ENCODE measurements at regions not wholly inside any gene's neighbourhood (a gene's known extent, or its start where the extent isn't known, plus 50 kb on each side); places are given as distances from the start of the nearest gene placed in this dataset.

DNA sequence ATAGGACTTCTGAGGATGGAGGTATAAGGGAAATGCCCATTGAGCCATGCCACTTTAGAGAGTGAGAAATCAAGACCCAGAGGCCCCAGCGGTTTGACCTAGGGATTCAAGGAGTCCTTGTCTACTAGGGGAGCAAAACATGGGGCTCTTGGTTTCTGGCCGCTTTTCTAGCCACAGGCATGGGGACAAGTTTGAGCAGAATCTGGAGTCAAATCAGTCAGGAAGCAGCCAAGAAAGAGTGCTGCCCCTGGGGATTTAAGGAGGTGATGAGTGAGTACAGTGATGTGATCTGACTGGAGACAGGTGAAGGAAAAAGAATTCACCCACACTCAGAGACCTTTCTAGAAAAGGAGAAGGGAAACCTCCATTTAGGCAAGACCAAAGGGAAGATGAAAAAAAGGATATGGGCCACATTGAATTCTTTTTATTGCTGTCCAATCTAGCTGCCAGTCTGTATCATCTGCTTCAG, 244.0 kb upstream of the TBC1D5 start (continued):
- TF ChIP-seq, protein P1, sequence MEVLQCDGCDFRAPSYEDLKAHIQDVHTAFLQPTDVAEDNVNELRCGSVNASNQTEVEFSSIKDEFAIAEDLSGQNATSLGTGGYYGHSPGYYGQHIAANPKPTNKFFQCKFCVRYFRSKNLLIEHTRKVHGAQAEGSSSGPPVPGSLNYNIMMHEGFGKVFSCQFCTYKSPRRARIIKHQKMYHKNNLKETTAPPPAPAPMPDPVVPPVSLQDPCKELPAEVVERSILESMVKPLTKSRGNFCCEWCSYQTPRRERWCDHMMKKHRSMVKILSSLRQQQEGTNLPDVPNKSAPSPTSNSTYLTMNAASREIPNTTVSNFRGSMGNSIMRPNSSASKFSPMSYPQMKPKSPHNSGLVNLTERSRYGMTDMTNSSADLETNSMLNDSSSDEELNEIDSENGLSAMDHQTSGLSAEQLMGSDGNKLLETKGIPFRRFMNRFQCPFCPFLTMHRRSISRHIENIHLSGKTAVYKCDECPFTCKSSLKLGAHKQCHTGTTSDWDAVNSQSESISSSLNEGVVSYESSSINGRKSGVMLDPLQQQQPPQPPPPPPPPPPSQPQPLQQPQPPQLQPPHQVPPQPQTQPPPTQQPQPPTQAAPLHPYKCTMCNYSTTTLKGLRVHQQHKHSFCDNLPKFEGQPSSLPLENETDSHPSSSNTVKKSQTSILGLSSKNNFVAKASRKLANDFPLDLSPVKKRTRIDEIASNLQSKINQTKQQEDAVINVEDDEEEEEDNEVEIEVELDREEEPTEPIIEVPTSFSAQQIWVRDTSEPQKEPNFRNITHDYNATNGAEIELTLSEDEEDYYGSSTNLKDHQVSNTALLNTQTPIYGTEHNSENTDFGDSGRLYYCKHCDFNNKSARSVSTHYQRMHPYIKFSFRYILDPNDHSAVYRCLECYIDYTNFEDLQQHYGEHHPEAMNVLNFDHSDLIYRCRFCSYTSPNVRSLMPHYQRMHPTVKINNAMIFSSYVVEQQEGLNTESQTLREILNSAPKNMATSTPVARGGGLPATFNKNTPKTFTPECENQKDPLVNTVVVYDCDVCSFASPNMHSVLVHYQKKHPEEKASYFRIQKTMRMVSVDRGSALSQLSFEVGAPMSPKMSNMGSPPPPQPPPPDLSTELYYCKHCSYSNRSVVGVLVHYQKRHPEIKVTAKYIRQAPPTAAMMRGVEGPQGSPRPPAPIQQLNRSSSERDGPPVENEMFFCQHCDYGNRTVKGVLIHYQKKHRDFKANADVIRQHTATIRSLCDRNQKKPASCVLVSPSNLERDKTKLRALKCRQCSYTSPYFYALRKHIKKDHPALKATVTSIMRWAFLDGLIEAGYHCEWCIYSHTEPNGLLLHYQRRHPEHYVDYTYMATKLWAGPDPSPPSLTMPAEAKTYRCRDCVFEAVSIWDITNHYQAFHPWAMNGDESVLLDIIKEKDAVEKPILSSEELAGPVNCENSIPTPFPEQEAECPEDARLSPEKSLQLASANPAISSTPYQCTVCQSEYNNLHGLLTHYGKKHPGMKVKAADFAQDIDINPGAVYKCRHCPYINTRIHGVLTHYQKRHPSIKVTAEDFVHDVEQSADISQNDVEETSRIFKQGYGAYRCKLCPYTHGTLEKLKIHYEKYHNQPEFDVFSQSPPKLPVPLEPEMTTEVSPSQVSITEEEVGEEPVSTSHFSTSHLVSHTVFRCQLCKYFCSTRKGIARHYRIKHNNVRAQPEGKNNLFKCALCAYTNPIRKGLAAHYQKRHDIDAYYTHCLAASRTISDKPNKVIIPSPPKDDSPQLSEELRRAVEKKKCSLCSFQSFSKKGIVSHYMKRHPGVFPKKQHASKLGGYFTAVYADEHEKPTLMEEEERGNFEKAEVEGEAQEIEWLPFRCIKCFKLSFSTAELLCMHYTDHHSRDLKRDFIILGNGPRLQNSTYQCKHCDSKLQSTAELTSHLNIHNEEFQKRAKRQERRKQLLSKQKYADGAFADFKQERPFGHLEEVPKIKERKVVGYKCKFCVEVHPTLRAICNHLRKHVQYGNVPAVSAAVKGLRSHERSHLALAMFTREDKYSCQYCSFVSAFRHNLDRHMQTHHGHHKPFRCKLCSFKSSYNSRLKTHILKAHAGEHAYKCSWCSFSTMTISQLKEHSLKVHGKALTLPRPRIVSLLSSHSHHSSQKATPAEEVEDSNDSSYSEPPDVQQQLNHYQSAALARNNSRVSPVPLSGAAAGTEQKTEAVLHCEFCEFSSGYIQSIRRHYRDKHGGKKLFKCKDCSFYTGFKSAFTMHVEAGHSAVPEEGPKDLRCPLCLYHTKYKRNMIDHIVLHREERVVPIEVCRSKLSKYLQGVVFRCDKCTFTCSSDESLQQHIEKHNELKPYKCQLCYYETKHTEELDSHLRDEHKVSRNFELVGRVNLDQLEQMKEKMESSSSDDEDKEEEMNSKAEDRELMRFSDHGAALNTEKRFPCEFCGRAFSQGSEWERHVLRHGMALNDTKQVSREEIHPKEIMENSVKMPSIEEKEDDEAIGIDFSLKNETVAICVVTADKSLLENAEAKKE (CRISPR knock-in tag; IDR thresholded peaks at IDR 0.05), result no peak
- TF ChIP-seq NANOG (IDR thresholded peaks at IDR 0.05; ENCODE audit: borderline replicate concordance), result no peak
- TF ChIP-seq, protein P2, sequence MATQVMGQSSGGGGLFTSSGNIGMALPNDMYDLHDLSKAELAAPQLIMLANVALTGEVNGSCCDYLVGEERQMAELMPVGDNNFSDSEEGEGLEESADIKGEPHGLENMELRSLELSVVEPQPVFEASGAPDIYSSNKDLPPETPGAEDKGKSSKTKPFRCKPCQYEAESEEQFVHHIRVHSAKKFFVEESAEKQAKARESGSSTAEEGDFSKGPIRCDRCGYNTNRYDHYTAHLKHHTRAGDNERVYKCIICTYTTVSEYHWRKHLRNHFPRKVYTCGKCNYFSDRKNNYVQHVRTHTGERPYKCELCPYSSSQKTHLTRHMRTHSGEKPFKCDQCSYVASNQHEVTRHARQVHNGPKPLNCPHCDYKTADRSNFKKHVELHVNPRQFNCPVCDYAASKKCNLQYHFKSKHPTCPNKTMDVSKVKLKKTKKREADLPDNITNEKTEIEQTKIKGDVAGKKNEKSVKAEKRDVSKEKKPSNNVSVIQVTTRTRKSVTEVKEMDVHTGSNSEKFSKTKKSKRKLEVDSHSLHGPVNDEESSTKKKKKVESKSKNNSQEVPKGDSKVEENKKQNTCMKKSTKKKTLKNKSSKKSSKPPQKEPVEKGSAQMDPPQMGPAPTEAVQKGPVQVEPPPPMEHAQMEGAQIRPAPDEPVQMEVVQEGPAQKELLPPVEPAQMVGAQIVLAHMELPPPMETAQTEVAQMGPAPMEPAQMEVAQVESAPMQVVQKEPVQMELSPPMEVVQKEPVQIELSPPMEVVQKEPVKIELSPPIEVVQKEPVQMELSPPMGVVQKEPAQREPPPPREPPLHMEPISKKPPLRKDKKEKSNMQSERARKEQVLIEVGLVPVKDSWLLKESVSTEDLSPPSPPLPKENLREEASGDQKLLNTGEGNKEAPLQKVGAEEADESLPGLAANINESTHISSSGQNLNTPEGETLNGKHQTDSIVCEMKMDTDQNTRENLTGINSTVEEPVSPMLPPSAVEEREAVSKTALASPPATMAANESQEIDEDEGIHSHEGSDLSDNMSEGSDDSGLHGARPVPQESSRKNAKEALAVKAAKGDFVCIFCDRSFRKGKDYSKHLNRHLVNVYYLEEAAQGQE (IDR thresholded peaks at IDR 0.05; ENCODE audit: unreplicated experiment), result no peak

DNA sequence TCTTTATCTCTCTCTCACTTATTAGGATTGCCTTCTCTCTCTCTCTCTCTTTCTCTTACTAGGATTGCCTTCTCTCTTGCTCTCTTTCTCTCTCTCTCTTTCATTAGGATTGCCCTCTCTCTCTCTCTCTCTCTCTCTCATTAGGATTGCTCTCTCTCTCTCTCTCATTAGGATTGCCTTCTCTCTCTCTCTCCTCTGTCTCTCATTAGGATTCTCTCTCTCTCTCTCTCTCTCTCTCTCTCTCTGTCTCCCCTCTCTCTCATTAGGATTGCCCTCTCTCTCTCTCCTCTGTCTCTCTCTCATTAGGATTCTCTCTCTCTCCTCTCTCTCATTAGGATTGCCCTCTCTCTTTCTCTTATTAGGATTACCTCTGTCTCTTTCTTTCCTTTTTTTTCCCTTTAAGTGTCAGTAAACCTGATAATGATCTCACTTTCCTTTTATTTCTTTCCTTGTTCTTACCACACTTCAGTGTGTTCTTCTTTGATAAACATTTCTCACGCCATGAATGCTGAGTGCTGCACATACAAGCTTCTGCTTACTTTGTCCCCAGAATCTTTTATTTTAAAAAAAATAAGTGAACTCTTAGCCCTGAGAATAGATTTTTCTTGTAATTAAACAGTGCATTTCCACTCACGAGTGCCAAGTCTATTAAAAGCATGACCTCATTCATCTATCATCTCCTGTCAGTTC, 243.4 kb upstream of the TBC1D5 start:
- H4K20me1 ChIP-seq (replicated peaks; ENCODE audit: insufficient read depth), result no peaks in the 10 kb centered on the region
- H3K4me1 ChIP-seq (ENCODE audit: insufficient read depth), result no peaks in the 10 kb centered on the region
- H3K4me2 ChIP-seq, result no peak overlapping the region
- Mint-ChIP-seq H3K4me3 (no peak overlapping the region), H3K36me3 (ENCODE audit: low read depth) (no peaks in the 10 kb centered on the region), H3K27me3 (ENCODE audit: insufficient read depth, low read depth, poor library complexity) (no peaks in the 10 kb centered on the region), H3K27ac (no peak overlapping the region), H3K9me3 (no peaks in the 10 kb centered on the region), H3K4me1 (no peaks in the 10 kb centered on the region)
- no peaks in the 10 kb centered on the region for H3K9me2 ChIP-seq (ENCODE audit: insufficient read depth)
- no peak overlapping the region for H3K27ac ChIP-seq (ENCODE audit: low read depth)
- H3K79me2 ChIP-seq (replicated peaks; ENCODE audit: insufficient read depth), result no peaks in the 10 kb centered on the region
- H3K4me3 ChIP-seq, result no peak overlapping the region
- no peaks in the 10 kb centered on the region for H3K36me3 ChIP-seq (ENCODE audit: insufficient read depth)
- no peaks in the 10 kb centered on the region for H3K27me3 ChIP-seq (ENCODE audit: insufficient read depth)
- H3F3A ChIP-seq (replicated peaks; ENCODE audit: low read depth), result no peaks in the 10 kb centered on the region
- H2AFZ ChIP-seq, result no peak overlapping the region
- DNase-seq (ENCODE audit: low spot score) (no peak), ATAC-seq (no peak)
- TF ChIP-seq NANOG (IDR thresholded peaks at IDR 0.05; ENCODE audit: borderline replicate concordance), result no peak
- TF ChIP-seq, protein P2 (IDR thresholded peaks at IDR 0.05; ENCODE audit: unreplicated experiment), result no peak
- no peak for TF ChIP-seq JUNB (IDR thresholded peaks at IDR 0.05; ENCODE audit: unreplicated experiment)
- TF ChIP-seq ZNF114 (CRISPR knock-in tag; IDR thresholded peaks at IDR 0.05), result no peak
- TF ChIP-seq, protein P3, sequence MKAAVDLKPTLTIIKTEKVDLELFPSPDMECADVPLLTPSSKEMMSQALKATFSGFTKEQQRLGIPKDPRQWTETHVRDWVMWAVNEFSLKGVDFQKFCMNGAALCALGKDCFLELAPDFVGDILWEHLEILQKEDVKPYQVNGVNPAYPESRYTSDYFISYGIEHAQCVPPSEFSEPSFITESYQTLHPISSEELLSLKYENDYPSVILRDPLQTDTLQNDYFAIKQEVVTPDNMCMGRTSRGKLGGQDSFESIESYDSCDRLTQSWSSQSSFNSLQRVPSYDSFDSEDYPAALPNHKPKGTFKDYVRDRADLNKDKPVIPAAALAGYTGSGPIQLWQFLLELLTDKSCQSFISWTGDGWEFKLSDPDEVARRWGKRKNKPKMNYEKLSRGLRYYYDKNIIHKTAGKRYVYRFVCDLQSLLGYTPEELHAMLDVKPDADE (IDR thresholded peaks at IDR 0.05), result no peak
- TF ChIP-seq EZH2 (IDR thresholded peaks at IDR 0.05; ENCODE audit: low read depth, unreplicated experiment), result no peak
- no peak for TF ChIP-seq STAT1 (IDR thresholded peaks at IDR 0.05; ENCODE audit: unreplicated experiment)
